ENCODE measurements at regions not wholly inside any gene's neighbourhood (a gene's known extent, or its start where the extent isn't known, plus 50 kb on each side); places are given as distances from the start of the nearest gene placed in this dataset.
A peak's percentile ranks its signal among the peaks of the same experiment; 100 is the strongest.

GRCh38 chr10:59557642-59558041, 152.0 kb downstream of the SLC16A9 start:
- no peaks in the 10 kb centered on the region for H3K4me1 ChIP-seq

GRCh38 chr10:59557052-59557451, 152.6 kb downstream of the SLC16A9 start:
- DNase-seq: no peak
- no peaks in the 10 kb centered on the region for H3K4me1 ChIP-seq
- H3K4me3 ChIP-seq: no peak overlapping the region
- no peaks in the 10 kb centered on the region for H3K9me3 ChIP-seq
- no peak for ATAC-seq
- TF ChIP-seq CTCF (IDR thresholded peaks at IDR 0.05): no peak
- H3K27ac ChIP-seq: no peak overlapping the region
- intact Hi-C loops (cut with DNase I): no loop called here
- H3K27me3 ChIP-seq (ENCODE audit: low read depth): no peaks in the 10 kb centered on the region
- no peaks in the 10 kb centered on the region for H3K36me3 ChIP-seq

More at GRCh38 chr10:59557642-59558041, 152.0 kb downstream of the SLC16A9 start:
- no peak for TF ChIP-seq CTCF (IDR thresholded peaks at IDR 0.05)
- Histone ChIP-seq H3K27me3 (ENCODE audit: low read depth) (no peaks in the 10 kb centered on the region), H3K36me3 (no peaks in the 10 kb centered on the region), H3K4me3 (no peak overlapping the region), H3K27ac (no peak overlapping the region), H3K9me3 (no peaks in the 10 kb centered on the region)
- ATAC-seq (no peak), DNase-seq (no peak)
- intact Hi-C loops (cut with DNase I): no loop called here

- H3K36me3 ChIP-seq: no peaks in the 10 kb centered on the region
- intact Hi-C loops (cut with DNase I): no loop called here
- DNase-seq (no peak), ATAC-seq (no peak)
- no peaks in the 10 kb centered on the region for H3K4me1 ChIP-seq
- H3K4me3 ChIP-seq: no peak overlapping the region
- no peaks in the 10 kb centered on the region for H3K27me3 ChIP-seq (ENCODE audit: low read depth)
- no peaks in the 10 kb centered on the region for H3K9me3 ChIP-seq
- TF ChIP-seq CTCF (IDR thresholded peaks at IDR 0.05): no peak
- no peak overlapping the region for H3K27ac ChIP-seq
Observed at GRCh38 chr10:59553162-59553900, 156.3 kb downstream of the SLC16A9 start.

GRCh38 chr10:59550061-59550460, 159.6 kb downstream of the SLC16A9 start:
- intact Hi-C loops (cut with DNase I): no loop called here
- no peak for TF ChIP-seq CTCF (IDR thresholded peaks at IDR 0.05)
- Histone ChIP-seq H3K27me3 (ENCODE audit: low read depth) (no peaks in the 10 kb centered on the region), H3K9me3 (no peaks in the 10 kb centered on the region), H3K4me1 (no peaks in the 10 kb centered on the region), H3K27ac (no peak overlapping the region), H3K4me3 (no peak overlapping the region), H3K36me3 (no peaks in the 10 kb centered on the region)
- ATAC-seq (no peak), DNase-seq (no peak)

GRCh38 chr10:59538623-59539022, 171.0 kb downstream of the SLC16A9 start:
- Histone ChIP-seq H3K4me3 (no peak overlapping the region), H3K4me1 (peaks cover 6% of the 10 kb centered on the region), H3K27ac (peak overlapping the region; percentile 84), H3K9me3 (no peaks in the 10 kb centered on the region), H3K36me3 (no peaks in the 10 kb centered on the region), H3K27me3 (ENCODE audit: low read depth) (no peaks in the 10 kb centered on the region)
- no peak for TF ChIP-seq CTCF (IDR thresholded peaks at IDR 0.05)
- intact Hi-C loops (cut with DNase I): no loop called here
- no peak for ATAC-seq
- no peak for DNase-seq
